HG03097 (cell line): ENCODE measurements at regions not wholly inside any gene's neighbourhood (a gene's known extent, or its start where the extent isn't known, plus 50 kb on each side); places are given as distances from the start of the nearest gene placed in this dataset.

ENCODE experiments used
- ATAC-seq: cut with Tn5 transposase; IDR thresholded peaks from one replicate; pipeline ENCODE4 v1.9.1; 2021; ENCODE audit not compliant: unreplicated experiment, low FRiP score

GRCh38 chr14:98163873-98164272, 1108.1 kb downstream of the BCL11B start:
- no peak for ATAC-seq

DNA sequence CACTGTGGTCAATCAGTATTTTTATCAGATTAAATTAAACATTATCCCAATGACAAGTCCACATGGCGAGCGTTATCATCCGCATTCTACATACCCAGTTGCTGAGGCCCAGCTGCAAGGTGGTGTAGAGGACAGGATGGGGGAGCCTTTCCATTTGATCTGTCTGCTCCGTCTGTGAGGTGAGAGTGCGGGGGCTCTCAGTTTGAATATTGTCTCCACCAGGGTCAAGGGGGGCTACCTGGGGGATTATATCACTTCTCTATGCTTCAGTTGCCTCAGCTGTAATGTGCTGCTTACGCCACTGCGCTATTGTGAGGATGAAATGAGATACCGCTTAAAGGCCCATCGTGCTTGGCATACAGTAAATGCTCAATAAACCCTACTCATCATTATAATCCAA, 1106.0 kb downstream of the BCL11B start:
- no peak for ATAC-seq

- no peak for ATAC-seq
These were observed 1104.7 kb downstream of the BCL11B start for GRCh38 chr14:98167275-98167674.

DNA sequence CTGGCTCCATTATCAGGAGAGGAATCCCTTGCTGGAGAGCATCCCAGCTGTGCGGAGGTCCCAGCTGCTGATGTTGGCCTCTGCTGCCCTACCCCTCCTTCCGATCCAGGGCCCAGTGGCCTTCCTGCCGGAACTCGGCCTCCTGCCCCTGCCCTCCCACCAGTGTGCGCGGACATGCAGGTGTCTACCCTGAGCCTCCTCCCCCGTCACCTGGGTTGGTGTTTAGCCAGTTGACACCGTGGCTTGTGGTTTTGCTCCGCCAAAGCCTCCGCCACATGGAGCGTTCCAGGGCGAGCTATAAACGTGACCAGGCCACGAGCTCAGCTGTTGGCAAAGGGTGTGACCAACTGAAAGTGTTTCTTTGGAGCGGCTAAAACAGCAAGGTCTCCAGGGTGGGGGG, 1104.3 kb downstream of the BCL11B start:
- ATAC-seq = no peak

DNA sequence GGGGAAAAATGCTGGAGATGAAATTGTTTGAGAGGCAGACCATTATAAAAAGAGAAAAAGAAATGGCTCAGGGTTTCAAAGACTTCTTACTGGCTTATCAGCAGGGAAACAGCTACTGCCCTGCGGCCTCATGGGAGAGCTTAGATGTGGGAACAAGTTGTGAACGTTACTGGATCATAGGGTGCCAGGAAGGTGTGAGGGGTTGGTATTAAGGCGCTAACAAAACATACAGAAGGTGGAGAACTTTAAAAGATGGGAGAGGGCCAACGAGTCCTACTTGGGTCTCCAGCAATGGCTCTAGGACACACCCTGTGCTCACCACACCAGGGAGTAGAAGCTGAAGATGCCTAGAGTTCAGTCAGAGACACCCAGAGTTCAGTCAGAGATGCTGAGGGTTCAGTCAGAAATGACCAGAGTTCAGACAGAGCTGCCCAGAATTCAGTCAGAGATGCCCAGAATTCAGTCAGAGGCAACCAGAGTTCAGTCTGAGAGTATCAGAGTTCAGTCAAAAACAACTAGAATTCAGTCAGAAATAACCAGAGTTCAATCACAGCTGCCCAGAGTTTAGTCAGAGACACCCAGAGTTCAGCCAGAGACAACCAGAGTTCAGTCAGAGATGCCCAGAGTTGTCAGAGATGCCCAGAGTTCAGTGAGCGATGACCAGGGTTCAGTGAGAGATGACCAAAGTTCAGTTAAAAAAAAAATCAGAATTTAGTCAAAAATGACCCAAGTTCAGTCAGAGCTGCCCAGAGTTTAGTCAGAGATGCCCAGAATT, 1103.6 kb downstream of the BCL11B start:
- ATAC-seq = no peak

DNA sequence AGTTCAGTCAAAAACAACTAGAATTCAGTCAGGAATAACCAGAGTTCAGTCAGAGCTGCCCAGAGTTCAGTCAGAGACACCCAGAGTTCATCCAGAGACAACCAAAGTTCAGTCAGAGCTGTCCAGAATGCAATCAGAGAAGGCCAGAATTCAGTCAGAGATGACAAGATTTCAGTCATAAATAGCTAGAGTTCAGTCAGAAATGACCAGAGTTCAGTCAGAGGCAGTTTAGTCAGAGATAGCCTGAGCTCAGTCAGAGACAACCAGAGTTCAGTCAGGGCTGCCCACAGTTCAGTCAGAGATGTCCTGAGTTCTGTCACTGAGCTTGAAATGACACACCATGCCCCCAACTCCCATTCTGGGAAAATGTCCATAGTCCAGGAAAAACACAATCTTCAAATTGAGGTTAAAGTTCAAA, 1102.8 kb downstream of the BCL11B start:
- ATAC-seq = no peak

DNA sequence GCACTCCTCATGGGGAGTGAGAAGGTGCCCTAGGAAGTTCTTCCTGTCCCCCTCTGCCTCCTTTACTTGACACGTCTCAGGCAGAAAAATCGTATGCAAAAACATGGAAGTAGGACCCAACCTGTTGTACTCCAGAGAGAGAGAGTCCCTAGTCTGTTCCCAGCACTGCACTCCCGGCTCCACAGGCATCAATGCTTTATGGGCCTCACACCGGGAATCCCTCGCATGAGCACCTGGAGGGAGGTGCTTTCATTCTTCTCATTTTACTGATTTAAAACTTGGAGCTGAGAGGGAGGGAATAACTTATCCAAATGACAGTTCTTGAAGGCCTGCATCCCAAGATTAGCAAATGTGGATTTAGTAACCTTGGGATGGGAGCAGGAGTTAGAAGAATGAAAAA, 1101.4 kb downstream of the BCL11B start:
- no peak for ATAC-seq

GRCh38 chr14:98171654-98172053, 1100.3 kb downstream of the BCL11B start:
- no peak for ATAC-seq

- no peak for ATAC-seq
These were observed 1099.7 kb downstream of the BCL11B start for GRCh38 chr14:98172243-98172778.

- no peak for ATAC-seq
These were observed 1098.7 kb downstream of the BCL11B start for GRCh38 chr14:98173305-98173704.

GRCh38 chr14:98174041-98174440, 1098.0 kb downstream of the BCL11B start:
- no peak for ATAC-seq

GRCh38 chr14:98175436-98175835, 1096.6 kb downstream of the BCL11B start:
- no peak for ATAC-seq

- no peak for ATAC-seq
These were observed 1096.1 kb downstream of the BCL11B start for GRCh38 chr14:98175881-98176280.

DNA sequence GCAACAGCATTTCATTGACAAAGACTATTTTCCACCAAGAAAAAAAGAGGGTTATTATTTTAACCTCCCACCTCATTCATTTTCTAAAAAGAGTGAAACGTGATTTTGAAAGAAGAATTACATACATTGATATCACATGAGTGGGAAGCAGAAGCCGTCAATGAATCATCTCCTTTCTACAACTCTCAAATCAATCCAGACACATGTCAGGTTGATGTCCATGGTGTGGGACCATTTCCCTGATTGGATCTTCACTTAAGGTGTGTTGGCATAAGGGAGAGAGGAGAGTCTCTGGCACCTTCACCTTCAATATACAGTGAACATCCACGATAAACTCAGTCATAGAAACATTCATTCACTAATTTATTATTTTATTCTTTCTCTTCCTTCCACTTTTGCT, 1095.1 kb downstream of the BCL11B start:
- ATAC-seq = no peak

GRCh38 chr14:98177551-98177950, 1094.4 kb downstream of the BCL11B start:
- ATAC-seq = no peak

- ATAC-seq = no peak
These were observed 1090.8 kb downstream of the BCL11B start for GRCh38 chr14:98181241-98181640.

GRCh38 chr14:98181768-98182167, 1090.2 kb downstream of the BCL11B start:
- ATAC-seq = no peak

GRCh38 chr14:98182393-98183055, 1089.5 kb downstream of the BCL11B start:
- no peak for ATAC-seq

GRCh38 chr14:98183556-98183955, 1088.4 kb downstream of the BCL11B start:
- ATAC-seq = no peak

DNA sequence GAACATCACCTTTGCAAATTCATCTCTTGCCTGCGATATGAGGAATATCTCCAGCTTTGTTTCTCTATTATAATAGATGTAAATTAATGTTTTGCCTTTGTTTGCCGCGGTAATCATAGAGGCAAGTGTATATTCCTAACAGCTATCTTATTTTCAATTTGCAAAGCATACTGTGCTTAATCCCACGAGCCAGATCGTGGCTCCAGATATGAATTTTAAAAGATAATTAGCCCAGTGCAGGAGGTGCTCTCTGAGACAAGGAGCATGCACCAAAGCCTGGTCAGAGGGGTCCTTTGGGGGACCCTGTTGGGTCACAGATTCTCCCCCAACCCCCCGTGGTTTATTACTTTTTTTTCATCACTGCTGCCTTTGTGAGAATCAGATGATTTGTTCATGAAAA, 1087.5 kb downstream of the BCL11B start:
- ATAC-seq = no peak

DNA sequence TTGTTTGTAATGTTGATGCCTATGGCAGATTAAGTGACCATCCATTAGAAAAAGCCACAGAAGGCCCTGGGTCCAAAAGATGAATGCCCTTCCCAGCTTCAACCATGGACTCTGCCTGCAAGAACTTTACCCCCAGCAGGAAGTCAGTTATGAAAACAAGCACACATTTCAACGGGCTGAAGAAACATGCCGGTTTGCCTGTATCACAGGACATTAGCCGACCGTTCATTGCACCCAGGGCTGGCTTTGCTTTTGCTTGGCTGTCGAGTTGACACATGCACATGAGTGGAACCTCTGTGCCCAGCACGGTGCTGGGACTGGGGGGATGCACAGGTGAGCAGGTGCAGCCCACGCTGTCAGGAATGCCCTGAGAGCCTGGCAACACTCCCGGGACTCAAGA, 1087.0 kb downstream of the BCL11B start:
- ATAC-seq = no peak

DNA sequence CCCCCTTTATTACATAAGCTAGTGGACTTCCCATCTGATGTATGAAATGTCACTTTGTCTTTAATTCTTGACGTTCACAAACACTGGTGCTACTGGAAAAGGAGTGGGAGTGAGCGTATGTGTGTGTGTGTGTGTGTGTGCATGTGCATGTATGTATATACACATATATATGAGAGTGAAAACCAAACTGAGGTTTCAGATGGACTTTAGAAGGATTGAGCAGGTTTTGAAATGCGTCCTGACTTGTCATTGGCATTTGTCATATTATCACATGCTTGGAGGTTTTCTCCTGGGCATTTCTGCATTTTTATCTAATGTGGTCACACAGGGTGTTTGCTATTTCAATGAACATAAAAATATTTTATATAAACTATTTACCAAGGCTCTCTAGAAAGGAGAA, 1085.9 kb downstream of the BCL11B start:
- no peak for ATAC-seq
